ENCODE measurements at regions not wholly inside any gene's neighbourhood (a gene's known extent, or its start where the extent isn't known, plus 50 kb on each side); places are given as distances from the start of the nearest gene placed in this dataset.

DNA sequence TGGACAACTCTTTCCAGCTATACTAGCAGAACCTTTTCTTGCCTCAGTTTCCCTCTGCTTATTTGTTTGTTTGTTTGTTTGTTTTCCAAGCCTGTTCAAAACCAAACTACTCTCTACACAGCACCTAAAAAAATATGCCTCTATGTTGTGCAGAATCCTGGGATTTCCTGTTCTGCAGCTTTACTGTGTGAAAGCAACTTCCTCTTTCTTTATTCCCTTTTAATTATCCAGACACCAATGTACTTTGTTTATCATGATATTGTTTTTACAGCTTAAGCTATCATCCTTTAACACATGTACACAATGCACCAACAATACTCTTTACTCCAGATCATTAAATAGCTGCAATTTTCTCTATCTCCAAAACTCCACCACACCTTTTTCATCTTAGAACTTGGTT, 259.5 kb downstream of the EPHA4 start:
- TF ChIP-seq, protein P1, sequence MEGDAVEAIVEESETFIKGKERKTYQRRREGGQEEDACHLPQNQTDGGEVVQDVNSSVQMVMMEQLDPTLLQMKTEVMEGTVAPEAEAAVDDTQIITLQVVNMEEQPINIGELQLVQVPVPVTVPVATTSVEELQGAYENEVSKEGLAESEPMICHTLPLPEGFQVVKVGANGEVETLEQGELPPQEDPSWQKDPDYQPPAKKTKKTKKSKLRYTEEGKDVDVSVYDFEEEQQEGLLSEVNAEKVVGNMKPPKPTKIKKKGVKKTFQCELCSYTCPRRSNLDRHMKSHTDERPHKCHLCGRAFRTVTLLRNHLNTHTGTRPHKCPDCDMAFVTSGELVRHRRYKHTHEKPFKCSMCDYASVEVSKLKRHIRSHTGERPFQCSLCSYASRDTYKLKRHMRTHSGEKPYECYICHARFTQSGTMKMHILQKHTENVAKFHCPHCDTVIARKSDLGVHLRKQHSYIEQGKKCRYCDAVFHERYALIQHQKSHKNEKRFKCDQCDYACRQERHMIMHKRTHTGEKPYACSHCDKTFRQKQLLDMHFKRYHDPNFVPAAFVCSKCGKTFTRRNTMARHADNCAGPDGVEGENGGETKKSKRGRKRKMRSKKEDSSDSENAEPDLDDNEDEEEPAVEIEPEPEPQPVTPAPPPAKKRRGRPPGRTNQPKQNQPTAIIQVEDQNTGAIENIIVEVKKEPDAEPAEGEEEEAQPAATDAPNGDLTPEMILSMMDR (IDR thresholded peaks at IDR 0.05 in 8 of 11, conservative IDR thresholded peaks at IDR 0.05 in 3 of 11) = no peak
- no peak for TF ChIP-seq POLR2A (IDR thresholded peaks at IDR 0.05)
